Activated naive CD4-positive, alpha-beta T cell treated with anti-CD3 and anti-CD28 coated beads, Interleukin-2, amount 50 U/mL, for 24 hours (primary cell): ENCODE measurements at regions not wholly inside any gene's neighbourhood (a gene's known extent, or its start where the extent isn't known, plus 50 kb on each side); places are given as distances from the start of the nearest gene placed in this dataset.
"Not testable (repeated sequence)": the region's sequence is repeated elsewhere in the genome, so short reads cannot be mapped to it uniquely, and the experiment has no call there.

Source experiments
- H3K27ac Mint-ChIP-seq: one replicate; pipeline ENCODE4 v1.8.0; 2021; ENCODE audit warnings: mild to moderate bottlenecking, mixed read lengths
- H3K27me3 Mint-ChIP-seq: one replicate; pipeline ENCODE4 v1.8.0; 2021; ENCODE audit warnings: mixed read lengths
- H3K36me3 Mint-ChIP-seq: one replicate; pipeline ENCODE4 v1.8.0; 2021; ENCODE audit warnings: mixed read lengths
- H3K4me1 Mint-ChIP-seq: one replicate; pipeline ENCODE4 v1.8.0; 2021; ENCODE audit warnings: mixed read lengths
- H3K4me3 Mint-ChIP-seq: one replicate; pipeline ENCODE4 v1.8.0; 2021; ENCODE audit warnings: mild to moderate bottlenecking, mixed read lengths
- H3K9me3 Mint-ChIP-seq: one replicate; pipeline ENCODE4 v1.8.0; 2021; ENCODE audit warnings: mixed read lengths

DNA sequence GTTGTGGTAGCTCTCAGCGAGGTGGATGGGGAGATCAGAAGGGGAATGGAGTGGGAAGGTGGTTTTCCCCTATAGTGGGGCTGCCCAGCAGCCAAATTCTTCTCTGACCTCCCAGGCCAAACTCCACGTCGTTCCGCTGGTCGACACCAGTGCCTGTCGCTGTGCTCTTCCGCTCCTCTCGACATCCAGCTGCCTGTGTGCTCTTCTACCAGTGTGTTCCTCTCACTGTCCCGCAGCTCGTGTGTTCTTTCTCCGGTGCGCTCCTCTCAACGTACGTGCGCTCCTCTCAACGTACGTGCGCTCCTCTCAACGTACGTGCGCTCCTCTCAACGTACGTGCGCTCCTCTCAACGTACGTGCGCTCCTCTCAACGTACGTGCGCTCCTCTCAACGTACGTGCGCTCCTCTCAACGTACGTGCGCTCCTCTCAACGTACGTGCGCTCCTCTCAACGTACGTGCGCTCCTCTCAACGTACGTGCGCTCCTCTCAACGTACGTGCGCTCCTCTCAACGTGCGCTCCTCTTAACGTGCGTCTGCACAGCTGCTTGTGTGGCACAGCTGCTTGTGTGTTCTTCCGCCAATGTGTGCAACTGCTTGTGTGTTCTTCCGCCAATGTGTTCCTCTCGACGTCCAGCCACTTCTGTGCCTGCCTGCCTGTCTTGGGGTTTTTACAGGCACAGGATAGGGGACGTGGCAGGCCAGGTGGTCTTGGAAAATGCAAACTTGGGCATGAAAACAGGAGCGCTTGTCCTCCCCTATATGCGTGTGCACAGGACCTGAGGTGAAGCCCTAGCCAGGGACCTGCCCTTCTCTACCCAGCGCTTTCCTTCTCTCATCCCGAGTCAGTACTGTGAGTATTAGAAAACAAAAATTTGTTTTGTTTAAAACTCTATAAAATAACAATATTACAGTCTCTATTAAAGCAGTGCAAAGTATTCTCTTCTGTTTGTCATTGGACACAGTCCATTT, 991.1 kb downstream of the GBE1 start:
- Mint-ChIP-seq H3K27me3 (no peaks in the 10 kb centered on the region), H3K4me3 (no peak overlapping the region), H3K9me3 (peaks cover 5% of the 10 kb centered on the region)

GRCh38 chr3:80769683-80770082, 991.8 kb downstream of the GBE1 start:
- H3K36me3 Mint-ChIP-seq: no peaks in the 10 kb centered on the region
- H3K4me3 Mint-ChIP-seq: no peak overlapping the region
- no peak overlapping the region for H3K27ac Mint-ChIP-seq
- no peaks in the 10 kb centered on the region for H3K4me1 Mint-ChIP-seq
- H3K27me3 Mint-ChIP-seq: no peaks in the 10 kb centered on the region
- H3K9me3 Mint-ChIP-seq: peaks cover 5% of the 10 kb centered on the region

More for the DNA sequence above, 991.1 kb downstream of the GBE1 start:
- H3K27ac Mint-ChIP-seq: peak overlapping the region; percentile 77
- no peaks in the 10 kb centered on the region for H3K4me1 Mint-ChIP-seq
- no peaks in the 10 kb centered on the region for H3K36me3 Mint-ChIP-seq

DNA sequence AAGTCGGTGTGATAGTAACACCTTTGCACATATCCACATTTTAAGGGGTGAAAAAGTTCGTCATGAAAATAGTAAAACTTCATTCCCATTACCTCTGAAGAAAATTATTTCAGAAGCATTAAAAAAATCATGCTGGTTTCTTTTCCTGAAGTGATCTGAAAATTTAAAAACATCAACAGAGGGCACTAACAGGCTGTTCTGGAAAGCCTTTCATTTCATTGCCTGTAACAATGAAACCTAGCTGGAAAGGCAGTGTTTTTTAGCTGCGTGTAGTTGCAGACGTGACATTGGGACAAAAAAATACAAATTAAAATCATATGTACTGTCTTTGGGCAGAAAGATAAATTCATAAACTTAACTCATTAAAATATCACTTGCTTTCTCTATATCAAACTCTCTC, 993.8 kb downstream of the GBE1 start:
- Mint-ChIP-seq H3K4me1 (no peaks in the 10 kb centered on the region), H3K36me3 (no peaks in the 10 kb centered on the region), H3K27ac (no peak overlapping the region), H3K27me3 (no peaks in the 10 kb centered on the region), H3K9me3 (peaks cover 5% of the 10 kb centered on the region), H3K4me3 (no peak overlapping the region)

DNA sequence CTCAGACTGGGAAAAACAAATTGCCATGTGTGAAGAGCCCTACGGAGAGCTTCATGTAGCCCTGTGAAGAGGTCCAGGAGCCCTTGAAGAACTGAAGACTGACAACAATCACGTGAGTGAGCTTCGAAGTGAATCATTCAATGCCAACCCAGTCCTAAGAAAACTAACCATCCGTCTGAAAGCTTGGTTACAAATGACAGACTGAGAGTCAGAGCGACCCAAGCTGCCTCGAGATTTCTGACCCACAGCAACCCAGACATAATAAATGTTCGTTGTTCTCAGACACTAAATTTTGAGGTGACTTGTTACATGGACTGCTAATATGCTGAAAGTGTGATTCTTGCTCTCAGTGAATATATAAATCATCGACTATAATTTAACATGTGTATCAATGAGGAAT, 987.2 kb upstream of the ROBO1 start:
- no peak overlapping the region for H3K4me3 Mint-ChIP-seq
- no peaks in the 10 kb centered on the region for H3K9me3 Mint-ChIP-seq
- H3K36me3 Mint-ChIP-seq: no peaks in the 10 kb centered on the region
- no peaks in the 10 kb centered on the region for H3K4me1 Mint-ChIP-seq
- H3K27ac Mint-ChIP-seq: no peak overlapping the region
- H3K27me3 Mint-ChIP-seq: no peaks in the 10 kb centered on the region

DNA sequence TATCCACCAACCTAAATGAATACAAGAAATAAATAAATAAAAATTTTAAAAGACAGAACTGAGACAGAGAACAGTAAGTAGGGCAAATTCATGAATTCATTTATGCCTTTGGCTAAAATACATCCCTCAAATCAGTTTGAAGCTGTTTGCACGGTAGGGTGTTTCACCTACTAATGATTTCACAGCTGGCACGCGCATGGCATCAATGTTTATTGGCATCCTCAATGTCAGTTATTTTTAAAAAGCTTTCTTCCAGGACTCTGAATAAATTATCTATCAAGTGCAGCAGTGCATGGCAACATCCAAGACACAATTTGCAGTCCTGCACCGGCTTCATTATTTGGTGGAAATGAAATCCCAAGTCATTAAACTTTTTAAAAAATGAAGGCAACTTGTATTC, 985.2 kb upstream of the ROBO1 start:
- Mint-ChIP-seq H3K27ac (no peak overlapping the region), H3K4me3 (no peak overlapping the region), H3K9me3 (no peaks in the 10 kb centered on the region), H3K4me1 (no peaks in the 10 kb centered on the region), H3K27me3 (no peaks in the 10 kb centered on the region), H3K36me3 (no peaks in the 10 kb centered on the region)

- H3K4me1 Mint-ChIP-seq: no peaks in the 10 kb centered on the region
- H3K36me3 Mint-ChIP-seq: no peaks in the 10 kb centered on the region
- no peaks in the 10 kb centered on the region for H3K27me3 Mint-ChIP-seq
- H3K4me3 Mint-ChIP-seq: no peak overlapping the region
- no peak overlapping the region for H3K27ac Mint-ChIP-seq
- H3K9me3 Mint-ChIP-seq: no peaks in the 10 kb centered on the region
Measured at GRCh38 chr3:80750637-80751036, 982.8 kb upstream of the ROBO1 start.

GRCh38 chr3:80734920-80735319, 967.1 kb upstream of the ROBO1 start:
- no peaks in the 10 kb centered on the region for H3K36me3 Mint-ChIP-seq
- no peak overlapping the region for H3K4me3 Mint-ChIP-seq
- no peak overlapping the region for H3K27ac Mint-ChIP-seq
- no peaks in the 10 kb centered on the region for H3K4me1 Mint-ChIP-seq
- H3K27me3 Mint-ChIP-seq: no peaks in the 10 kb centered on the region
- peaks cover 5% of the 10 kb centered on the region for H3K9me3 Mint-ChIP-seq

DNA sequence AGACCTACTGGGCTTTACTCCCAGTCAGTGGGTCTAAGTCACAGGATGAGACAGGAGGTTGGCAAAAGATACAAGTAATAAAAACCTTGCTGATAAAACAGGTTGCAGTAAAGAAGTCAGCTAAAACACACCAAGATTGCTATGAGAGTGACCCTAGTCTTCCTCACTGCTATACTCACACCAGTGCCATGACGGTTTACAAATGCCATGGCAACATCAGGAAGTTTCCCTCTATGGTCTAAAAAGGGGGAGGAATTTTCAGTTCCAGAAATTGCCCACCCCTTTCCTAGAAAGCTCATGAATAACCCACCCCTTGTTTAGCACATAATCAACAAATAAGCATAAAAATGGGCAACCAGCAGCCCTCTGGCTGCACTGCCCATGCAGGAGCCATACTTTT, 966.7 kb upstream of the ROBO1 start:
- no peak overlapping the region for H3K4me3 Mint-ChIP-seq

DNA sequence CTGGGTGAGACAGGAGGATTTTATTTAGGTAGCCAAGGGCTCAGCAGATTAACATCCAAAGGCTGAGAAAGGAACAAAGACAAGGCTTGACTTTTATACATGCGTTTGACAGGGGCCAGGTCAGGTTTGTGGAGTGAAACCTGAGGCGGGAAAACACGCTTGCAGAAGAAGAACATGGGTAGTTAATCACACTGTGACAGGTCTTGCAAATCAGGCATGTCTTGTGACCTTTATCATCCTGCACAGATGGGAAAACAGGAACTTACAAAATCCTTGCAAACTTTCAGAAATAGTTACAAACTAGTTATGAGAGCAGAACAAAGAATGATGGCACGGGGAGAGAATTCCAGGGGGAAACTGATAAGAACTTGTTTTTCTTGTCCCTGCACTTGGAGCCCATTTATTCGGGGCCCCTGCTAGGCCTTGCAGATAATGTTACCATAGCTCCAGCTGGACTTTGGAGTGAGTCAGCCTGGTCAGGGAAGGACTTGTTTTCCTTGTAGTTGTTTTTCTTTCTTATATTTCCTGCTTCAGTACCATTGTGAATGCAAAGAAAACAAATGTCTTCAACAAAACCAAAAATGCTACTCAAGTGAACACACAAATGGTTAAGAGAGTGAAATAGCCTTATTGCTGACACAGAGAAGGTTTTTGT, 965.9 kb upstream of the ROBO1 start:
- peaks cover 9% of the 10 kb centered on the region for H3K9me3 Mint-ChIP-seq
- H3K27me3 Mint-ChIP-seq: no peaks in the 10 kb centered on the region
- H3K4me1 Mint-ChIP-seq: no peaks in the 10 kb centered on the region
- no peak overlapping the region for H3K4me3 Mint-ChIP-seq
- no peaks in the 10 kb centered on the region for H3K36me3 Mint-ChIP-seq
- H3K27ac Mint-ChIP-seq: no peak overlapping the region

More for the DNA sequence above, 966.7 kb upstream of the ROBO1 start:
- H3K27ac Mint-ChIP-seq: no peak overlapping the region
- no peaks in the 10 kb centered on the region for H3K27me3 Mint-ChIP-seq
- H3K9me3 Mint-ChIP-seq: peaks cover 5% of the 10 kb centered on the region
- no peaks in the 10 kb centered on the region for H3K4me1 Mint-ChIP-seq
- no peaks in the 10 kb centered on the region for H3K36me3 Mint-ChIP-seq

DNA sequence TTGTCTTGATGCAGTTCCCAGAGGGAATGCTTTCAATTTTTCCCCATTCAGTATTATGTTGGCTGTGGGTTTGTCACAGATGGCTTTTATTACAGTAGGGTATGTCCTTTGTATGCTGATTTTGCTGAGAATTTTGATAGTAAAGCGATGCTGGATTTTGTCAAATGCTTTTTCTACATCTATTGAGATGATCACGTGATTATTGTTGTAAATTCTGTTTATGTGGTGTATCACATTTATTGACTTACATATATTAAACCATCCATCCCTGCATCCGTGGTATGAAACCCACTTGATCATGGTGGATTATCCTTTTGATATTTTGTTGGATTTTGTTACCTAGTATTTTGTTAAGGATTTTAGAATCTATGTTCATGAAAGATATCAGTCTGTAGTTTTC, 959.8 kb upstream of the ROBO1 start:
- H3K27ac Mint-ChIP-seq, H3K4me1 Mint-ChIP-seq, H3K4me3 Mint-ChIP-seq, H3K36me3 Mint-ChIP-seq, H3K27me3 Mint-ChIP-seq: not testable (repeated sequence)
- peaks cover 19% of the 10 kb centered on the region for H3K9me3 Mint-ChIP-seq

DNA sequence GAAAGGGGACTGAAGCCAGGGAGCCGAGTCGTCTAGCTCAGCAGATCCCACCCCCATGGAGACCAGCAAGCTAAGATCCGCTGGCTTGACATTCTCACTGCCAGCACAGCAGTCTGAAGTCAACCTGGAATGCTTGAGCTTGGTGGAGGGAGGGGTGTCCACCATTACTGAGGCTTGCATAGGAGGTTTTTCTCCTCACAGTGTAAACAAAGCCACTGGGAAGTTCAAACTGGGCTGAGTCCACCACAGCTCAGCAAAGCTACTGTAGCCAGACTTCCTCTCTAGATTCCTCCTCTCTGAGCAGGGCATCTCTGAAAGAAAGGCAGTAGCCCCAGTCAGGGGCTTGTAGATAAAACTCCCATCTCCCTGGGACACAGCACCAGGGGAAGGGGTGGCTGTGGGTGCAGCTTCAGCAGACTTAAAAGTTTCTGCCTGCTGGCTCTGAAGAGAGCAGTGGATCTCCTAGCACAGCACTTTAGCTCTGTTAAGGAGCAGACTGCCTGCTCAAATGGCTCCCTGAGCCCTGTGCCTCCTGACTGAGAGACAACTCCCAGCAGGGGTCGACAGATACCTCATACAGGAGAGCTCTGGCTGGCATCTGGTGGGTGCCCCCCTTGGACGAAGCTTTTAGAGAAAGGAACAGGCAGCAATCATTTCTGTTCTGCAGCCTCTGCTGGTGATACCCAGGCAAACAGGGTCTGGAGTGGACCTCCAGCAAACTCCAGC, 942.0 kb upstream of the ROBO1 start:
- not testable (repeated sequence) for H3K36me3 Mint-ChIP-seq, H3K4me3 Mint-ChIP-seq, H3K4me1 Mint-ChIP-seq, H3K27me3 Mint-ChIP-seq, H3K27ac Mint-ChIP-seq
- H3K9me3 Mint-ChIP-seq: peaks cover 11% of the 10 kb centered on the region

- Mint-ChIP-seq H3K27me3 (no peaks in the 10 kb centered on the region), H3K4me1 (no peaks in the 10 kb centered on the region), H3K9me3 (peaks cover 28% of the 10 kb centered on the region), H3K36me3 (no peaks in the 10 kb centered on the region), H3K4me3 (no peak overlapping the region), H3K27ac (no peak overlapping the region)
Measured at GRCh38 chr3:80705290-80705689, 937.5 kb upstream of the ROBO1 start.

DNA sequence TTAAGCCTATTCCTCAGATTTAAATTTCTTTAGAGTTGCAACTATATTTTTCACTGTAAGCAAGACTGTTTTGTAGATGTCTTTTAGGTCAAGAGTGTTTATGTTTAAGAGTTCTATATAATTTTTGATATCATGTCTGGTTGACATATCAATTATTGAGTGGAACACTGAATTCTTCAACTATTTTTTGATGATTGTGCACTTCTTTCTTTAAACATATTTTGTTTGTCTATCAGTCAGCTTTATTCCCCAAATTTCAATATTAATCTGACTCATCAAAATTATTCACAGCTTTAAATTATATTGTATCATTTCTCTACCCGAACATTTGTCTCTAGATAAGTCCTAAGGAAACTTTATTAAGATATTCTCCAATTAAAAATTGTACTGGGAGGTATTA, 933.6 kb upstream of the ROBO1 start:
- no peaks in the 10 kb centered on the region for H3K27me3 Mint-ChIP-seq
- H3K9me3 Mint-ChIP-seq: peaks cover 26% of the 10 kb centered on the region
- H3K36me3 Mint-ChIP-seq: no peaks in the 10 kb centered on the region
- no peak overlapping the region for H3K4me3 Mint-ChIP-seq
- no peaks in the 10 kb centered on the region for H3K4me1 Mint-ChIP-seq
- no peak overlapping the region for H3K27ac Mint-ChIP-seq

- peaks cover 5% of the 10 kb centered on the region for H3K9me3 Mint-ChIP-seq
- no peak overlapping the region for H3K27ac Mint-ChIP-seq
- no peaks in the 10 kb centered on the region for H3K4me1 Mint-ChIP-seq
- H3K36me3 Mint-ChIP-seq: no peaks in the 10 kb centered on the region
- H3K27me3 Mint-ChIP-seq: no peaks in the 10 kb centered on the region
- H3K4me3 Mint-ChIP-seq: no peak overlapping the region
Measured at GRCh38 chr3:80697291-80697690, 929.5 kb upstream of the ROBO1 start.

- Mint-ChIP-seq H3K36me3 (no peaks in the 10 kb centered on the region), H3K4me3 (no peak overlapping the region), H3K27ac (no peak overlapping the region), H3K4me1 (no peaks in the 10 kb centered on the region), H3K27me3 (no peaks in the 10 kb centered on the region), H3K9me3 (peaks cover 5% of the 10 kb centered on the region)
Measured at GRCh38 chr3:80696280-80696679, 928.5 kb upstream of the ROBO1 start.

DNA sequence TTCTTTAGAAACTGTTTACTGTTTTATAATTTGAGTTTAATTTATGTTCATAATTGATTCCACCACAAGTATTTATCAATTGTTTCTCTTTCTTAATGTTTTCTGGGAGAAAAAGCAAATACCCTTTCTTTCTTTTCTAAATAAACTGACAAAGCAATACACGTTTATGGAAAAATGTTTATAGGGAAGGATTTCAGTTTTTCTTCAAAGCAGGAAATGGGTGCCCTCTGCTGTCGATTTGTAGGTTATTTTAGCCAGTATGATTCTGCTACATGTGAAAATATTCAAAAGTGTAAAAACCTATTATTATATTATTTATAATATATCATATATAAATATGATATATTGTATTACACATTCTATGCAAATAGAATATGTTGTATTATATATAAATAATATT, 921.0 kb upstream of the ROBO1 start:
- no peaks in the 10 kb centered on the region for H3K27me3 Mint-ChIP-seq
- H3K27ac Mint-ChIP-seq: no peak overlapping the region
- H3K36me3 Mint-ChIP-seq: no peaks in the 10 kb centered on the region
- H3K4me3 Mint-ChIP-seq: no peak overlapping the region
- no peaks in the 10 kb centered on the region for H3K9me3 Mint-ChIP-seq
- no peaks in the 10 kb centered on the region for H3K4me1 Mint-ChIP-seq
